Stimulated activated CD4-positive, alpha-beta T cell treated with anti-CD3 and anti-CD28 coated beads, TNF-alpha, amount 100 ng/mL, for 24 hours (primary cell): ENCODE measurements at regions not wholly inside any gene's neighbourhood (a gene's known extent, or its start where the extent isn't known, plus 50 kb on each side); places are given as distances from the start of the nearest gene placed in this dataset.

Experiments
- DNase-seq, 3 experiments: peaks; one replicate each; pipeline ENCODE4 v3.0.0-alpha.2; 2020; ENCODE audit warnings: low read depth in 3 of 3

- DNase-seq: no peak
Observed at GRCh38 chr11:62073061-62073460, 50.8 kb upstream of the INCENP start.

DNA sequence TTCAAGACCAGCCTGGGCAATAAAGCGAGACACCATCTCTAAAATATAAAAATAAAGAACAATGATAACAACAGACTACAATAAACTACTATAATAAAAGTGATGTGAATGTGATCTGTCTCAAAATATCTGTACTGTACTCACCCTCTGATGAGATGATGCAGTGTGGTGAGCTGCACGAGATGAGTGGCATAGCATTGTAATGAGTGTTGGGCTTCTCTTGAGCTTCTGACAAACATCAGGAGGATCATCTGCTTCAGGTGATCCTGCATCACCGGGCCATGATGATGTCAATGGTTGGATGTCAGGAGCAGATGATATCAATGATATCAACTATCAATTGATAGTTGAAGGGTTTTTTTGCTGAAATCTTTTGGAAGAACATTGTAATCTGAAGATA lies 52.4 kb upstream of the INCENP start:
- DNase-seq: no peak

DNA sequence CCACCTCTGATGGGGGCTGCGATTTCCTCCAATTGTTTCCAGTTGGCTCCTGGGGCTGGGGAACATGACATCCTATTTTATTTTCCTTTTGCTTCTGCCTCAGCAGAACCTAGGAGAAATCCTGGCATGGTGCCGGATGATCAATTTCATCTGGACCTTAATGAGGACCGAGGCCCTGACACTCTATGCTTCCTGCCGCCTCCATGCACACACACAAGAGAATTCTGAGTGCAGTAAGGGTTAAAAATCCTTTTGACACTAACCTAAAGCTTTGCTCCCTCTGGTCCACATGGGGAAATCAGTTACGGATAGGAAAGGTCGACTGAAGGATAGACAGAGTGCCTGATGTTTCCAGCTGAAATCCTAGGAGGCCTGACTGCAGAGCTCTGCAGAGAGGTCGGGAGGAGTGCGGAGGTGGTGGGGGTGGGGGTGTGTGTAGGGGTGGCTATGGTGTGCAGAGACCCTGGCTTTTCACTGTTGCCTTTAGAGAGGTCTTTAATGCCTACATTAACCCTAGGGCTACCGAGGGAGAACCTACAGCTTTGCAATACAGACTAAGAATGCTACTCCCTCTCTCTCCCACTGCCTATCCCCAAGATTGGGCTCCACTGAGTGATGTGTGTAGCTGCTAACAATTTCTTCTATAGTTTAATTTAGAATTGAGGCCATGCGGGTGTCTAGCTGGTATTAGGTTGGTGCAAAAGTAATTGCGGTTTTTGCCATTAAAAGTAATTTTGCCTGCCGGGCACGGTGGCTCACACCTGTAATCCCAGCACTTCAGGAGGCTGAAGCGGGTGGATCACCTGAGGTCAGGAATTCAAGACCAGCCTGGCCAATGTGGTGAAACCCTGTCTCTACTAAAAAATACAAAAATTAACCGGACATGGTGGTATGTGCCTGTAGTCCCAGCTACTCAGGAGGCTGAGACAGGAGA lies 53.6 kb upstream of the INCENP start:
- DNase-seq: no peak

DNA sequence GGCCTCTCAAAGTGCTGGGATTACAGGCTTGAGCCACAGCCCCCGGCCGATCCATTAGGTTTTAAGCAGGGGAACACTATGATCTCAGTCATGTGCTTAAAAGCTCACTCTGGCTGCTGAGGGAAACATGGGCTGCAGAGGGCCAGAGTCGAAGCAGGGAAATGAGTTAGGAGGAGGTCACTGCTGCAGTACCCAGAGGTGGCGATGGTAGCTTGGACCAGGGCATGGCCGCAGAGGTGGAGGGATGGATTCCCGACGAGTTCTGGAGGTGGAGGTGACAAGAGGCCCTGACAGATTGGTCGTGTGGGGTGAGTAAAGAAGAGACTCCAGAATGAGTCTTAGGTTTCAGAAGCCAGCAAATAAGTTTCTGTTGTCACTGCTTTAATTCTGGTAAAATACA lies 54.4 kb upstream of the INCENP start:
- no peak for DNase-seq

- no peak for DNase-seq
Observed at GRCh38 chr11:62068730-62069129, 55.1 kb upstream of the INCENP start.

DNA sequence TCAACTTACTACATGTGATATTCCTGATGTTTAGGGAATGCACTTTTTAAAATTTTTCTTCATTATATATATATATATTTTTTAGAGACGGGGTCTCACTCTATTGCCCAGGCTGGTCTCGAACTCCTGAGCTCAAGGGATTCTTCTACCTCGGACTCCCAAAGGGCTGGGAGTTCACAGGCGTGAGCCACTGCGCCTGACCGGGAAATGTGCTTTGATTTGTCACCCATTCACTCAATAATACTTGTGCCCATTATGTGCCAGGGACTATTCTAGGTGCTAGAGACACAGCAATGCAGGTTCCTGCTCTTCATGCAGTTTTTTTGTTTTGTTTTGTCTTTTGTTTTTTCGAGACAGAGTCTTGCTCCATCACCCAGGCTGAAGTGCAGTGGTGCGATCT lies 56.1 kb upstream of the INCENP start:
- DNase-seq: no peak

DNA sequence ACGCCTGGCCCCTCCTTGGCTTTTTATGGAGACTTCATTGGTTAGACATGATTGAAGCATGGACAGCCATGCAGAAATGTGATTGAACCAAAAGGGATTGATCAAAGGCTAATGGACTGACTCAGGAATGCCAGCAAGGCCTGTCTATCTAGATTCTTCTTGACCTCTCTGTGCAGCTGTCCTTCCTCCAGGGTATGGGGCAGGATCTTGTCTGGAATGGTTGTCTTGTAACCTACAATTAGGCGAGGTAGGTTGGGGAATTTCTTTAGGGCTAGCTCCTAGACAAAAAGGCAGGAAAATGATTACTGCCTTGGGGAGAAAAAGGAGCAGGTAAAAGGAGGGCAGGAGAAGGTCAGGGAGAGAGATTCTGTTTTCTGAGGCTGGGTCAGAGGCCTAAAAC lies 59.6 kb upstream of the INCENP start:
- DNase-seq: no peak

- no peak for DNase-seq
Observed at GRCh38 chr11:62062223-62062861, 61.5 kb upstream of the INCENP start.

DNA sequence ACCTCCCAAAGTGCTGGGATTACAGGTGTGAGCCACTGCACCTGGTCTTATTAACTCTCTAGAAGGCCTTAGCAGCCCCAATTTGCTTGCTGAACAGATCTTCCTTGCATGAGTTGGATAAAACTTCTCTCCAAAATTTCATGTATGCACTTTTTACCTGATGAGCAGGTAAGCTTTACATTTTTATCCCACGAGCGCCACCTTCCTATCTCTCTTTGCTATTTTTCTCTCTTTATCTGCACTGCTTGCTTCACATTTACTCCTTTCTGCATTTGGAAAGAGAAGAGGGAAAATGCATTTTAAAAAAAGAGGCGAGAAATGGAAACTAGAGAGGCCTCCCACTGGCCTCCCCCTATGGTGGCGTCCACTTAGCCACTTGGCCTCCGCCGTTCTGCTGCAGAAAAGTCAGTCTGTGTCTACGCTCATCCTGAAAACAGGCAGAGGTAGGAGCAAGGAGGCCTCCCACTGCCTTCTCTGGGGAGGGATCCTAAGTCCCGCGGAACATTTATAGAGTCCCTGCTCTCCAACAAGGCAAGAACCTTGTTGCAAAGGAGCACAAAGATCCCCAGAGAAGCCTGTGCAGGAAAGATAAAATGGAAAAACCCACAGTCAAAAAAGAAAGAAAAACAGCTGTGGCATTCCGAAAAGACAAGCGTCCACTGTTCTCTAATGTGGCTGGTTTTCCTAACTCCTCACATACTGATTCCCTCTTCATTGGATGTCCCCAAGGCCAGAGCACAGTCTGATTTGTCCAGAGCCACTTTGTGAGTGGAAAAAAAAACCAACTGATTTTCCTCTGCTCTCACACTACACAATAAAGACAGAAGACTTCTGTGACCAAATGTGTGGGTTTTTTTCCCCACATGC lies 62.2 kb upstream of the INCENP start:
- DNase-seq: no peak

GRCh38 chr11:62057069-62057468 lies 66.7 kb upstream of the INCENP start:
- DNase-seq: no peak

DNA sequence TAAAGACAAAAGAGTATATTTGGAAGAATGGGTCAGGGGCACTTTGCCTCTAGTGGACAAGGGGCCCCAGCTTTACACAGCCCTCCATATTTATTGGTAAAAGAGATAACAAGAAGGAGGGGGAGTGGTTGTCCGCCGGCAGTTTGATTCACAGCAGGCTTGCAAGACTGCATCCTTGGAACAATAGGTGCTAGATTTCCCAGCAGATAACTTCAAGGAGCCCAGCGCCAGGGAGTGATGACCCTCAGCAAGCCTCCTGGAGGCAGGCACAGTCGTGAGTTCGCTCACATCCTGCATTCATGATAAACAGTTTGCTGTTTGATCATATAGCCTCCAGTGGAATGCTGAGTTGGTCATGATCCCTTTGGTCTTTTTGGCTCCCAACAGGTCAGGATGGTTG lies 67.8 kb upstream of the INCENP start:
- no peak for DNase-seq

DNA sequence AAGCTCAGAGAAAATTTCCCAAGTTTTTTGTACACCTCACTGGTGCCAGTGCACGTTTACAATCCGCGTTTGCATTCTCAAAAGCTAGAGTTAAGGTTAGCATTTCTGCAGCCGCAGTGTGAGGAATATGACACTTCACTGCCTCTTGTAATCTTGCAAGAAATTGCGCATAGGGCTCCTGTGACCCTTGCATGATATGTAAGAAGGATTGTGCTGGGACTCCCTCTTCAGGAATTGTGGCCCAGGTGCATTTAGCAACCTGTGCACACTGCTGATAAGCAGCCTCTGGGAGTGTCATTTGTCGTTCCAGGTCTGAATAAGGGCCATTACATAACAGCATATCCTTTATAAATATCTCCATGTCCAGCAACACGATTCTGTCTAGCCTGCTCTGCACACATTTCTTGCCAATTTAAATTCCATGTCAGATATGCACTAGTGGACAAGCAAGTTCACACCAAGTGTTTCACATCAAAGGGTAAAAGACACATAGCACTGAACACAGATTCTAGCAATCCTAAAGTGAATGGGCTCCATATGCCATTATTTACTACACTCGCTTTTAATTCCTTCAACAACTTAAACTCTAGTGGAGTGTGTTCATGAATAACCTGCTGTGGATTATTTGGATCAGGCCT lies 69.2 kb upstream of the INCENP start:
- no peak for DNase-seq

GRCh38 chr11:62054081-62054480 lies 69.7 kb upstream of the INCENP start:
- no peak for DNase-seq

- DNase-seq: no peak
Observed at GRCh38 chr11:62050716-62051115, 73.1 kb upstream of the INCENP start.

DNA sequence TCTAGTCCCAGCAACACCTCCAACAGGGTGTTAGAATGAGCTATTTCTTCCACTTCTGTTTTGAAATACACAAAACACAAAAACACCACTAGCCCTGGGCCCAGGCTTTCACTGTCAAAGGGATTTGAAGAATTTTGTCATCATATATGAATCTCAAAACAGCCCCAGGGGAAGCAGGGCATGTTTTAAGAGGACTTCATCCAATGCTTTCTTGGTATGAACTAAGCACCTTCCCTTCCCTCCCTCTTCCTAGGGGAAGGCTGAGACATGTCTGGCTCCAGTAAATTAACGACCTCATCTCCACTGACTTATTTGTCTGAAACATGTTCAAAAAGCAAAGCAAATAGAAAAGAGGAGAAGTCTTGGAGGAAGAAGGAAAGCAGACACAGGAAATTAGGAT lies 75.7 kb upstream of the INCENP start:
- DNase-seq: no peak

DNA sequence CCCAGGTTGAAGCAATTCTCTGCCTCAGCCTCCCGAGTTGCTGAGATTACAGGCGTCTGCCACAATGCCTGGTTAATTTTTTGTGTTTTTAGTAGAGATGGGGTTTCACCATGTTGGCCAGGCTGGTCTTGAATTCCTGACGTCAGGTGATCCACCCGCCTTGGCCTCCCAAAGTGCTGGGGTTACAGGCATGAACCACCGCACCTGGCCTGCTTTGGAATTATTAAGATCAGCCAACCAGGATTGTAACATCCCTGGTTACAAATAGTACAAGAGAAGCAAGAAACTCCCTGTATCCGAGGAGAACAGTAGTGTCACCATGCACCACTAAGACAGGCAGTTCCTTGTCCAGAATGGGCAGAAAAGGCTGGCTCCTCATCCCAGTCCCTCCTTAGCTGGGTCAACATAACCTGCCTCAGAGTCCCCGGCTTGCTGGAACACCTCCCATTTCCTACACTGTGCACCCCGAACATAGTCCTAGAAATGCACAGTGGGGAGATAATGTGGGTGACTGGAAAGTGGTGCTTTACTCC lies 77.2 kb upstream of the INCENP start:
- no peak for DNase-seq

DNA sequence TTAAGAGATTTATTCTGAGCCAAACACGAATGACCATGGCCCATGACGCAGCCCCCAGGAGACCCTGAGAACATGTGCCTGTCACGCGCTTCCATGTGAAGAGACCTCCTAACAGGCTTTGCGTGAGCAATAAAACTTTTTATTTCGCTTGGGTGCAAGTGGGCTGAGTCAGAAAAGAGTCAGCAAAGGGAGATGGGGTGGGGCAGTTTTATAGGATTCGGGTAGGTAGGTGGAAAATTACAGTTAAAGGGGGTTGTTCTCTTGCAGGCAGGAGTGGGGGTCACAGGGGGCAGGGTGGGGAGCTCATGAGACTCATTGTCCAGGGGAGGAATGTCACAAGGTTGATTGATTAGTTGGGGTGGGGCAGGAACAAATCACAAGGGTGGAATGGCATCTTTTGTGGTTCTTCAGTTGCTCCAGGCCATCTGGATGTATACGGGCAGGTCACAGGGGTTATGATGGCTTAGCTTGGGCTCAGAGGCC lies 77.2 kb upstream of the FTH1 start:
- no peak for DNase-seq

- DNase-seq: no peak
Observed at GRCh38 chr11:62035293-62035692, 67.9 kb upstream of the FTH1 start.

DNA sequence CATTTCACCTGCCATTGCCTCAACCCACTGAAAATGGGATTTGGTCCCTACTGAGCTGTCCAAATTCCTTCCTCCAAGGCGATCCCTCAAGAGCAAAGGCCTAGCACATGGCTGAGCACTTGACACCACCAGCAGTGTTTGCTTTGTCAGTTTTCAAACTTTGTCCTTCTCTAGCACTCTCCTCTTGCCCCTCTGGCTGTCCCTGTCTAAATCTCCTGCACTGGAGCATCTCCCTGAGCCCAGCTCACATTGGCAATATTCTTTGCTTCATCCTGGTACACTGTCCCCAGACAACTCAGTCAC lies 66.6 kb upstream of the FTH1 start:
- no peak for DNase-seq

- no peak for DNase-seq
Observed at GRCh38 chr11:62033191-62034035, 66.0 kb upstream of the FTH1 start.
